ENCODE measurements at regions not wholly inside any gene's neighbourhood (a gene's known extent, or its start where the extent isn't known, plus 50 kb on each side); places are given as distances from the start of the nearest gene placed in this dataset.
"Not testable (repeated sequence)": the region's sequence is repeated elsewhere in the genome, so short reads cannot be mapped to it uniquely, and the experiment has no call there.

- Histone ChIP-seq H3K27ac (ENCODE audit: low read depth, low read length) (no peak overlapping the region), H3K27me3 (ENCODE audit: control insufficient read depth in 3 of 3, insufficient read depth in 3 of 3, low read length in 3 of 3) (peaks cover 35 to 41% (median 40%) of the 10 kb centered on the region in 3 donors), H3K9me3 (ENCODE audit: control insufficient read depth in 3 of 3, low read length in 3 of 3) (no peaks in the 10 kb centered on the region), H3K9ac (ENCODE audit: low read depth in 1 of 3, low read length in 3 of 3) (no peak overlapping the region), H3K4me3 (ENCODE audit: low read length in 3 of 3) (no peak overlapping the region), H3K4me1 (ENCODE audit: control insufficient read depth in 3 of 3, insufficient read depth in 3 of 3, low read length in 3 of 3) (no peaks in the 10 kb centered on the region), H3K36me3 (ENCODE audit: control insufficient read depth in 3 of 3, insufficient read depth in 3 of 3, low read length in 3 of 3) (no peaks in the 10 kb centered on the region)
Observed at GRCh38 chr22:25281675-25282345, 62.4 kb downstream of the CRYBB2 start.

GRCh38 chr22:25282346-25282670 lies 62.9 kb downstream of the CRYBB2 start:
- Histone ChIP-seq H3K27ac (ENCODE audit: low read depth, low read length) (no peak overlapping the region), H3K4me3 (ENCODE audit: low read length in 3 of 3) (no peak overlapping the region), H3K27me3 (ENCODE audit: control insufficient read depth in 3 of 3, insufficient read depth in 3 of 3, low read length in 3 of 3) (peaks cover 37 to 42% (median 40%) of the 10 kb centered on the region in 3 donors), H3K4me1 (ENCODE audit: control insufficient read depth in 3 of 3, insufficient read depth in 3 of 3, low read length in 3 of 3) (no peaks in the 10 kb centered on the region), H3K36me3 (ENCODE audit: control insufficient read depth in 3 of 3, insufficient read depth in 3 of 3, low read length in 3 of 3) (no peaks in the 10 kb centered on the region), H3K9ac (ENCODE audit: low read depth in 1 of 3, low read length in 3 of 3) (no peak overlapping the region), H3K9me3 (ENCODE audit: control insufficient read depth in 3 of 3, low read length in 3 of 3) (no peaks in the 10 kb centered on the region)

- H3K9me3 ChIP-seq (ENCODE audit: control insufficient read depth in 3 of 3, low read length in 3 of 3), result no peaks in the 10 kb centered on the region
- H3K4me3 ChIP-seq (ENCODE audit: low read length in 3 of 3), result no peak overlapping the region
- H3K4me1 ChIP-seq (ENCODE audit: control insufficient read depth in 3 of 3, insufficient read depth in 3 of 3, low read length in 3 of 3), result no peaks in the 10 kb centered on the region
- H3K27me3 ChIP-seq (ENCODE audit: control insufficient read depth in 3 of 3, insufficient read depth in 3 of 3, low read length in 3 of 3), result peaks cover 37 to 42% (median 40%) of the 10 kb centered on the region in 3 donors
- H3K36me3 ChIP-seq (ENCODE audit: control insufficient read depth in 3 of 3, insufficient read depth in 3 of 3, low read length in 3 of 3), result no peaks in the 10 kb centered on the region
- no peak overlapping the region for H3K27ac ChIP-seq (ENCODE audit: low read depth, low read length)
- no peak overlapping the region for H3K9ac ChIP-seq (ENCODE audit: low read depth in 1 of 3, low read length in 3 of 3)
Observed at GRCh38 chr22:25282671-25283561, 63.5 kb downstream of the CRYBB2 start.

- H3K27me3 ChIP-seq (ENCODE audit: control insufficient read depth in 3 of 3, insufficient read depth in 3 of 3, low read length in 3 of 3), result peaks cover 12 to 17% (median 13%) of the 10 kb centered on the region in 3 donors
- not testable (repeated sequence) for H3K27ac ChIP-seq (ENCODE audit: low read depth, low read length); H3K9me3 ChIP-seq (ENCODE audit: control insufficient read depth in 3 of 3, low read length in 3 of 3); H3K9ac ChIP-seq (ENCODE audit: low read depth in 1 of 3, low read length in 3 of 3); H3K4me1 ChIP-seq (ENCODE audit: control insufficient read depth in 3 of 3, insufficient read depth in 3 of 3, low read length in 3 of 3); H3K36me3 ChIP-seq (ENCODE audit: control insufficient read depth in 3 of 3, insufficient read depth in 3 of 3, low read length in 3 of 3); H3K4me3 ChIP-seq (ENCODE audit: low read length in 3 of 3)
Observed at GRCh38 chr22:25288481-25288880, 69.0 kb downstream of the CRYBB2 start.

- not testable (repeated sequence) for H3K4me1 ChIP-seq (ENCODE audit: control insufficient read depth in 3 of 3, insufficient read depth in 3 of 3, low read length in 3 of 3); H3K9ac ChIP-seq (ENCODE audit: low read depth in 1 of 3, low read length in 3 of 3); H3K27me3 ChIP-seq (ENCODE audit: control insufficient read depth in 3 of 3, insufficient read depth in 3 of 3, low read length in 3 of 3); H3K27ac ChIP-seq (ENCODE audit: low read depth, low read length); H3K4me3 ChIP-seq (ENCODE audit: low read length in 3 of 3); H3K9me3 ChIP-seq (ENCODE audit: control insufficient read depth in 3 of 3, low read length in 3 of 3); H3K36me3 ChIP-seq (ENCODE audit: control insufficient read depth in 3 of 3, insufficient read depth in 3 of 3, low read length in 3 of 3)
Observed at GRCh38 chr22:25301912-25302311, 82.5 kb downstream of the CRYBB2 start.

GRCh38 chr22:25309586-25309985 lies 90.1 kb downstream of the CRYBB2 start:
- not testable (repeated sequence) for H3K27ac ChIP-seq (ENCODE audit: low read depth, low read length); H3K4me3 ChIP-seq (ENCODE audit: low read length in 3 of 3); H3K4me1 ChIP-seq (ENCODE audit: control insufficient read depth in 3 of 3, insufficient read depth in 3 of 3, low read length in 3 of 3); H3K9ac ChIP-seq (ENCODE audit: low read depth in 1 of 3, low read length in 3 of 3); H3K36me3 ChIP-seq (ENCODE audit: control insufficient read depth in 3 of 3, insufficient read depth in 3 of 3, low read length in 3 of 3); H3K9me3 ChIP-seq (ENCODE audit: control insufficient read depth in 3 of 3, low read length in 3 of 3); H3K27me3 ChIP-seq (ENCODE audit: control insufficient read depth in 3 of 3, insufficient read depth in 3 of 3, low read length in 3 of 3)

- not testable (repeated sequence) for H3K4me3 ChIP-seq (ENCODE audit: low read length in 3 of 3); H3K9me3 ChIP-seq (ENCODE audit: control insufficient read depth in 3 of 3, low read length in 3 of 3); H3K36me3 ChIP-seq (ENCODE audit: control insufficient read depth in 3 of 3, insufficient read depth in 3 of 3, low read length in 3 of 3); H3K9ac ChIP-seq (ENCODE audit: low read depth in 1 of 3, low read length in 3 of 3); H3K27me3 ChIP-seq (ENCODE audit: control insufficient read depth in 3 of 3, insufficient read depth in 3 of 3, low read length in 3 of 3); H3K4me1 ChIP-seq (ENCODE audit: control insufficient read depth in 3 of 3, insufficient read depth in 3 of 3, low read length in 3 of 3); H3K27ac ChIP-seq (ENCODE audit: low read depth, low read length)
Observed at GRCh38 chr22:25311924-25312323, 92.5 kb downstream of the CRYBB2 start.

GRCh38 chr22:25318081-25318823 lies 98.8 kb downstream of the CRYBB2 start:
- Histone ChIP-seq H3K4me1 (ENCODE audit: control insufficient read depth in 3 of 3, insufficient read depth in 3 of 3, low read length in 3 of 3) (no peaks in the 10 kb centered on the region), H3K36me3 (ENCODE audit: control insufficient read depth in 3 of 3, insufficient read depth in 3 of 3, low read length in 3 of 3) (no peaks in the 10 kb centered on the region), H3K9ac (ENCODE audit: low read depth in 1 of 3, low read length in 3 of 3) (no peak overlapping the region), H3K9me3 (ENCODE audit: control insufficient read depth in 3 of 3, low read length in 3 of 3) (no peaks in the 10 kb centered on the region), H3K27ac (ENCODE audit: low read depth, low read length) (no peak overlapping the region), H3K27me3 (ENCODE audit: control insufficient read depth in 3 of 3, insufficient read depth in 3 of 3, low read length in 3 of 3) (no peaks in the 10 kb centered on the region), H3K4me3 (ENCODE audit: low read length in 3 of 3) (no peak overlapping the region)

- Histone ChIP-seq H3K27ac (ENCODE audit: low read depth, low read length) (no peak overlapping the region), H3K4me3 (ENCODE audit: low read length in 3 of 3) (no peak overlapping the region), H3K36me3 (ENCODE audit: control insufficient read depth in 3 of 3, insufficient read depth in 3 of 3, low read length in 3 of 3) (no peaks in the 10 kb centered on the region), H3K9ac (ENCODE audit: low read depth in 1 of 3, low read length in 3 of 3) (no peak overlapping the region), H3K9me3 (ENCODE audit: control insufficient read depth in 3 of 3, low read length in 3 of 3) (no peaks in the 10 kb centered on the region), H3K27me3 (ENCODE audit: control insufficient read depth in 3 of 3, insufficient read depth in 3 of 3, low read length in 3 of 3) (no peaks in the 10 kb centered on the region), H3K4me1 (ENCODE audit: control insufficient read depth in 3 of 3, insufficient read depth in 3 of 3, low read length in 3 of 3) (no peaks in the 10 kb centered on the region)
Observed at GRCh38 chr22:25327018-25327755, 107.7 kb downstream of the CRYBB2 start.

Measured in skeletal muscle tissue (tissue), 3 donors.